Spleen (tissue), 7 donors: ENCODE measurements at regions not wholly inside any gene's neighbourhood (a gene's known extent, or its start where the extent isn't known, plus 50 kb on each side); places are given as distances from the start of the nearest gene placed in this dataset.

Experiments
- POLR2A ChIP-seq, 3 donors: fragments of 450-650 bp; IDR thresholded peaks; one replicate each; pipeline ENCODE4 v1.5.1; 2017; ENCODE audit warnings: antibody characterized with exemption in 3 of 3, mild to moderate bottlenecking in 1 of 3
- TF ChIP-seq, protein P1 (sequence below), 11 experiments: fragments of 200-600 bp in 7 of 11; fragments of 450-650 bp in 4 of 11; sonication (generic) in 4 of 11; IDR thresholded peaks in 8 of 11; conservative IDR thresholded peaks in 3 of 11; 1 replicate in 7 of 11; 2 replicates in 4 of 11; pipeline versions ENCODE4 v1.4.0 to v1.8.0; 2016 to 2021; ENCODE audit warnings: antibody characterized with exemption in 11 of 11, inconsistent platforms in 4 of 11, mild to moderate bottlenecking in 1 of 11
- donor health status: DM: no; HTN: no; CAD: no; lungs with moderate emphysema.
- donor health status: DM: no; HTN: no; CAD: no.
- donor health status: DM: no; HTN: no; CAD: no.

- TF ChIP-seq POLR2A (IDR thresholded peaks at IDR 0.05) = no peak
- TF ChIP-seq, protein P1, sequence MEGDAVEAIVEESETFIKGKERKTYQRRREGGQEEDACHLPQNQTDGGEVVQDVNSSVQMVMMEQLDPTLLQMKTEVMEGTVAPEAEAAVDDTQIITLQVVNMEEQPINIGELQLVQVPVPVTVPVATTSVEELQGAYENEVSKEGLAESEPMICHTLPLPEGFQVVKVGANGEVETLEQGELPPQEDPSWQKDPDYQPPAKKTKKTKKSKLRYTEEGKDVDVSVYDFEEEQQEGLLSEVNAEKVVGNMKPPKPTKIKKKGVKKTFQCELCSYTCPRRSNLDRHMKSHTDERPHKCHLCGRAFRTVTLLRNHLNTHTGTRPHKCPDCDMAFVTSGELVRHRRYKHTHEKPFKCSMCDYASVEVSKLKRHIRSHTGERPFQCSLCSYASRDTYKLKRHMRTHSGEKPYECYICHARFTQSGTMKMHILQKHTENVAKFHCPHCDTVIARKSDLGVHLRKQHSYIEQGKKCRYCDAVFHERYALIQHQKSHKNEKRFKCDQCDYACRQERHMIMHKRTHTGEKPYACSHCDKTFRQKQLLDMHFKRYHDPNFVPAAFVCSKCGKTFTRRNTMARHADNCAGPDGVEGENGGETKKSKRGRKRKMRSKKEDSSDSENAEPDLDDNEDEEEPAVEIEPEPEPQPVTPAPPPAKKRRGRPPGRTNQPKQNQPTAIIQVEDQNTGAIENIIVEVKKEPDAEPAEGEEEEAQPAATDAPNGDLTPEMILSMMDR (IDR thresholded peaks at IDR 0.05 in 8 of 11, conservative IDR thresholded peaks at IDR 0.05 in 3 of 11) = no peak
These were observed 75.6 kb upstream of the AGBL1 start for GRCh38 chr15:86004061-86004460.
